Endodermal cell (in vitro differentiated cells): ENCODE measurements at regions not wholly inside any gene's neighbourhood (a gene's known extent, or its start where the extent isn't known, plus 50 kb on each side); places are given as distances from the start of the nearest gene placed in this dataset.

Source experiments
- DNase-seq: peaks from one replicate; pipeline ENCODE4 v3.0.0-alpha.2; 2017
- H3K27ac ChIP-seq: 2 replicates; pipeline ENCODE4 v1.5.1; 2013; ENCODE audit warnings: mild to moderate bottlenecking, low read depth, low read length, moderate library complexity
- H3K27me3 ChIP-seq: 2 replicates; pipeline ENCODE4 v1.6.1; 2013; ENCODE audit warnings: mild to moderate bottlenecking, low read length, moderate library complexity; ENCODE audit not compliant: insufficient read depth, control insufficient read depth, poor library complexity, severe bottlenecking
- H3K36me3 ChIP-seq: 2 replicates; pipeline ENCODE4 v1.7.0; 2013; ENCODE audit warnings: mild to moderate bottlenecking, low read length, moderate library complexity; ENCODE audit not compliant: control insufficient read depth, insufficient read depth
- H3K4me1 ChIP-seq: one replicate; pipeline ENCODE4 v1.7.0; 2013; ENCODE audit warnings: low read length; ENCODE audit not compliant: control insufficient read depth, insufficient read depth
- H3K4me3 ChIP-seq: 2 replicates; pipeline ENCODE4 v1.5.1; 2013; ENCODE audit warnings: mild to moderate bottlenecking, low read length, moderate library complexity
- H3K9ac ChIP-seq: 2 replicates; pipeline ENCODE4 v1.6.1; 2013; ENCODE audit warnings: mild to moderate bottlenecking, low read length, moderate library complexity; ENCODE audit not compliant: poor library complexity, severe bottlenecking; ENCODE audit errors: extremely low read depth
- H3K9me3 ChIP-seq: 2 replicates; pipeline ENCODE4 v1.6.1; 2013; ENCODE audit warnings: mild to moderate bottlenecking, low read length, moderate library complexity; ENCODE audit not compliant: control insufficient read depth
- H3K27ac Mint-ChIP-seq: 2 replicates; pipeline ENCODE4 v1.8.0; 2020; ENCODE audit warnings: mixed read lengths
- H3K27me3 Mint-ChIP-seq: 2 replicates; pipeline ENCODE4 v1.8.0; 2021; ENCODE audit warnings: mild to moderate bottlenecking, mixed read lengths; ENCODE audit not compliant: insufficient read depth
- H3K36me3 Mint-ChIP-seq: 2 replicates; pipeline ENCODE4 v1.8.0; 2020; ENCODE audit warnings: low read depth, mixed read lengths
- H3K4me1 Mint-ChIP-seq: 2 replicates; pipeline ENCODE4 v1.8.0; 2020; ENCODE audit warnings: mixed read lengths
- H3K4me3 Mint-ChIP-seq: 2 replicates; pipeline ENCODE4 v1.8.0; 2020; ENCODE audit warnings: mild to moderate bottlenecking, moderate library complexity, mixed read lengths
- H3K9me3 Mint-ChIP-seq: 2 replicates; pipeline ENCODE4 v1.8.0; 2020; ENCODE audit warnings: mild to moderate bottlenecking, mixed read lengths
- WGBS, 2 experiments: methylation state at CpG; one replicate each; pipeline versions ENCODE4 v1.1.5 to v1.1.7; 2013; ENCODE audit warnings: missing lambda C conversion rate in 2 of 2, mixed read lengths in 1 of 2; ENCODE audit not compliant: insufficient coverage in 1 of 2, insufficient read length in 1 of 2; 5-methylcytosine and 5-hydroxymethylcytosine counted together
- TF ChIP-seq, protein P1 (sequence below): fragments of 200-600 bp; sonication (generic); conservative IDR thresholded peaks from 2 replicates; pipeline ENCODE4 v1.5.0; 2021; ENCODE audit warnings: antibody characterized with exemption, mild to moderate bottlenecking

DNA sequence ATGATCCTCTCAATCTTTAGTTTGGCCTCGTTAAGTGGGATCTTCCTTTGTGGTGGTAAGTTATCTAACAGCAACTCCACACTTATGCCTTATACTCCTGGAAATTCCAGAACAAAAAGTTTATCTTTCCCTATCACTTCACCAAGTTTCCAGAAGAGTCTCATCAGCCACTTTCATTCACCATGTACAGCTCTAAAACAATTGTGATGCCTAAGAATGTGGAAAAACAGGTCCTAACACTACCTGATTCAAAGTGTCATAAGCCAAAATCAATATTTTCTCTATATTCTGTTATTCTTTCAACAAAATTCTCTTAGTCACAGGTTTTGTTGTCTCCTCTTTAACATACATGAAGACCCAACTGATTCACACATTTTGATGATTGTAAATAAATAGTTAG is 342.4 kb upstream of the TYRP1 start:
- H3K27ac ChIP-seq = no peak overlapping the region
- no peak overlapping the region for H3K4me3 ChIP-seq
- no peak overlapping the region for H3K27ac Mint-ChIP-seq
- no peaks in the 10 kb centered on the region for H3K36me3 ChIP-seq
- no peaks in the 10 kb centered on the region for H3K27me3 ChIP-seq
- 93% methylated on average over 1 of the region's 1 CpG; no CpG with 5 or more reads in 1 of the 2 experiments for WGBS, 2 experiments
- no peak overlapping the region for H3K9ac ChIP-seq
- TF ChIP-seq, protein P1, sequence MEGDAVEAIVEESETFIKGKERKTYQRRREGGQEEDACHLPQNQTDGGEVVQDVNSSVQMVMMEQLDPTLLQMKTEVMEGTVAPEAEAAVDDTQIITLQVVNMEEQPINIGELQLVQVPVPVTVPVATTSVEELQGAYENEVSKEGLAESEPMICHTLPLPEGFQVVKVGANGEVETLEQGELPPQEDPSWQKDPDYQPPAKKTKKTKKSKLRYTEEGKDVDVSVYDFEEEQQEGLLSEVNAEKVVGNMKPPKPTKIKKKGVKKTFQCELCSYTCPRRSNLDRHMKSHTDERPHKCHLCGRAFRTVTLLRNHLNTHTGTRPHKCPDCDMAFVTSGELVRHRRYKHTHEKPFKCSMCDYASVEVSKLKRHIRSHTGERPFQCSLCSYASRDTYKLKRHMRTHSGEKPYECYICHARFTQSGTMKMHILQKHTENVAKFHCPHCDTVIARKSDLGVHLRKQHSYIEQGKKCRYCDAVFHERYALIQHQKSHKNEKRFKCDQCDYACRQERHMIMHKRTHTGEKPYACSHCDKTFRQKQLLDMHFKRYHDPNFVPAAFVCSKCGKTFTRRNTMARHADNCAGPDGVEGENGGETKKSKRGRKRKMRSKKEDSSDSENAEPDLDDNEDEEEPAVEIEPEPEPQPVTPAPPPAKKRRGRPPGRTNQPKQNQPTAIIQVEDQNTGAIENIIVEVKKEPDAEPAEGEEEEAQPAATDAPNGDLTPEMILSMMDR = no peak
- no peaks in the 10 kb centered on the region for H3K27me3 Mint-ChIP-seq
- H3K4me1 Mint-ChIP-seq = no peaks in the 10 kb centered on the region
- H3K9me3 ChIP-seq = no peaks in the 10 kb centered on the region
- no peak overlapping the region for H3K4me3 Mint-ChIP-seq
- no peak for DNase-seq
- no peaks in the 10 kb centered on the region for H3K4me1 ChIP-seq
- no peaks in the 10 kb centered on the region for H3K36me3 Mint-ChIP-seq
- H3K9me3 Mint-ChIP-seq = no peaks in the 10 kb centered on the region

GRCh38 chr9:12351293-12352044 is 341.7 kb upstream of the TYRP1 start:
- WGBS, 2 experiments = 88 to 100% methylated on average over 1 to 3 of the region's 3 CpGs
- no peaks in the 10 kb centered on the region for H3K36me3 ChIP-seq
- no peak overlapping the region for H3K4me3 Mint-ChIP-seq
- H3K4me3 ChIP-seq = no peak overlapping the region
- no peak overlapping the region for H3K27ac Mint-ChIP-seq
- TF ChIP-seq, protein P1 = no peak
- peak overlapping the region; percentile 26 for H3K27ac ChIP-seq
- H3K9ac ChIP-seq = no peak overlapping the region
- no peaks in the 10 kb centered on the region for H3K9me3 Mint-ChIP-seq
- no peaks in the 10 kb centered on the region for H3K27me3 ChIP-seq
- no peak for DNase-seq
- H3K9me3 ChIP-seq = no peaks in the 10 kb centered on the region
- no peaks in the 10 kb centered on the region for H3K4me1 ChIP-seq
- no peaks in the 10 kb centered on the region for H3K27me3 Mint-ChIP-seq
- no peaks in the 10 kb centered on the region for H3K36me3 Mint-ChIP-seq
- no peaks in the 10 kb centered on the region for H3K4me1 Mint-ChIP-seq

DNA sequence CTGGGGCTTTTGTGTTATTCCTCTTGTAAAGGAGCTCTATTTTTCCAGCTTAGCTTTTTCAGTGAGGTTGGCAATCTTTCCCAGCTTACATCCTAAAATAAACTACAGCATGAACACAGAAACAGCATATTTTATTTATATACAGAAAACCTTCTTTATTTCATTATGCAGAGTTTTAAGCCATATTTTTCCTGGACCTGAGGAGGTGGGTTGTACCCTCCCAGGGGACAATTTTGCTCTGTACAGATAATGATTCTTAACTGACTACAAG is 341.2 kb upstream of the TYRP1 start:
- Histone ChIP-seq H3K27ac (no peak overlapping the region), H3K36me3 (no peaks in the 10 kb centered on the region), H3K9me3 (no peaks in the 10 kb centered on the region), H3K4me1 (no peaks in the 10 kb centered on the region), H3K27me3 (no peaks in the 10 kb centered on the region), H3K4me3 (no peak overlapping the region), H3K9ac (no peak overlapping the region)
- TF ChIP-seq, protein P1 = no peak
- no peak overlapping the region for H3K27ac Mint-ChIP-seq
- no peaks in the 10 kb centered on the region for H3K9me3 Mint-ChIP-seq
- H3K4me3 Mint-ChIP-seq = no peak overlapping the region
- no peak for DNase-seq
- H3K4me1 Mint-ChIP-seq = no peaks in the 10 kb centered on the region
- no peaks in the 10 kb centered on the region for H3K36me3 Mint-ChIP-seq
- no peaks in the 10 kb centered on the region for H3K27me3 Mint-ChIP-seq
